HepG2 (cell line): ENCODE measurements at regions not wholly inside any gene's neighbourhood (a gene's known extent, or its start where the extent isn't known, plus 50 kb on each side); places are given as distances from the start of the nearest gene placed in this dataset.

ENCODE experiments used
- ATAC-seq: fragments of 200-7000 bp; cut with Tn5 transposase; 3 replicates; pipeline ENCODE4 v1.9.1; 2020; ENCODE audit warnings: mild to moderate bottlenecking, moderate library complexity
- BruUV-seq: library from RNA; stranded (reverse); fragments of 400-500 nt; replicated peaks from 2 replicates; lab custom pipeline; 2021; lab: Mats Ljungman, UMichigan
- CTCF ChIA-PET: fragments of 300-600 bp; formaldehyde crosslinking; extraction: SDS; loops from one replicate; lab custom pipeline; 2021; ENCODE audit warnings: low total read pairs, inconsistent platforms, low intra/inter-chr PET ratio; lab: Yijun Ruan, JAX
- POLR2A ChIA-PET: fragments of 350-600 bp; sonication (Branson Sonifier 250); formaldehyde crosslinking; loops from one replicate; lab custom pipeline; 2020; ENCODE audit warnings: antibody characterized with exemption, inconsistent platforms; lab: Yijun Ruan, JAX
- DNase-seq: peaks from one replicate; pipeline ENCODE4 v3.0.0-alpha.2; 2015; ENCODE audit warnings: low spot score
- FAIRE-seq: peaks from 3 replicates; lab custom pipeline; 2011; peaks lifted over from hg19 to GRCh38; lab: Jason Lieb, UNC
- H2AFZ ChIP-seq: one replicate; pipeline ENCODE4 v1.6.1; 2011; ENCODE audit warnings: low read length, inconsistent platforms
- H3K27ac ChIP-seq: fragments of 300-600 bp; 3 replicates; pipeline ENCODE4 v1.8.0; 2011; ENCODE audit warnings: mixed run types, mild to moderate bottlenecking, mixed read lengths, low read length, inconsistent platforms; ENCODE audit not compliant: insufficient read depth; ENCODE audit errors: extremely low read length
- H3K27me3 ChIP-seq, 2 experiments: fragments of 200-600 bp in 1 of 2; 2 replicates in 1 of 2; 3 replicates in 1 of 2; pipeline versions ENCODE4 v1.6.0 to v1.8.0; 2011; ENCODE audit warnings: low read length in 2 of 2, mild to moderate bottlenecking in 2 of 2, moderate library complexity in 2 of 2, inconsistent platforms in 1 of 2; ENCODE audit not compliant: insufficient read depth in 2 of 2, control insufficient read depth in 1 of 2
- H3K36me3 ChIP-seq, 2 experiments: fragments of 200-600 bp in 1 of 2; replicated peaks in 1 of 2; 2 replicates in 1 of 2; 3 replicates in 1 of 2; pipeline versions ENCODE4 v1.5.1 to v1.8.0; 2011; ENCODE audit warnings: low read length in 2 of 2, inconsistent platforms in 1 of 2; ENCODE audit not compliant: insufficient read depth in 2 of 2, control insufficient read depth in 1 of 2
- H3K4me1 ChIP-seq: 2 replicates; pipeline ENCODE4 v1.5.1; 2012; ENCODE audit warnings: low read length, inconsistent platforms; ENCODE audit not compliant: insufficient read depth
- H3K4me2 ChIP-seq: 2 replicates; pipeline ENCODE4 v1.6.0; 2011; ENCODE audit warnings: low read depth, low read length, inconsistent platforms
- H3K4me3 ChIP-seq, 3 experiments: fragments of 200-600 bp in 1 of 3; sonication (generic), shearing (Covaris generic) in 1 of 3; replicated peaks in 1 of 3; 2 replicates each; pipeline ENCODE4 v1.5.1; 2011 to 2016; ENCODE audit warnings: low read length in 3 of 3, inconsistent platforms in 2 of 3, low read depth in 2 of 3, mild to moderate bottlenecking in 2 of 3, control low read depth in 1 of 3, mixed read lengths in 1 of 3; ENCODE audit not compliant: insufficient read depth in 1 of 3
- H3K79me2 ChIP-seq: one replicate; pipeline ENCODE4 v1.6.1; 2011; ENCODE audit warnings: low read length, inconsistent platforms; ENCODE audit not compliant: insufficient read depth
- H3K9ac ChIP-seq: 2 replicates; pipeline ENCODE4 v1.6.0; 2011; ENCODE audit warnings: mild to moderate bottlenecking, low read depth, low read length, inconsistent platforms; ENCODE audit not compliant: insufficient read depth
- H3K9me3 ChIP-seq: 2 replicates; pipeline ENCODE4 v1.5.1; 2012; ENCODE audit warnings: mild to moderate bottlenecking, low read length
- H4K20me1 ChIP-seq: 2 replicates; pipeline ENCODE4 v1.6.0; 2011; ENCODE audit warnings: inconsistent platforms, mild to moderate bottlenecking, low read length, moderate library complexity; ENCODE audit not compliant: insufficient read depth
- AFF4 ChIP-seq: sonication (generic); formaldehyde crosslinking; IDR thresholded peaks from 2 replicates; pipeline ENCODE4 v1.4.0; 2020; ENCODE audit warnings: missing genetic modification reagents
- KDM5B ChIP-seq: sonication (generic); formaldehyde crosslinking; IDR thresholded peaks from 2 replicates; pipeline ENCODE4 v1.4.0; 2020; ENCODE audit warnings: missing genetic modification reagents, mild to moderate bottlenecking, borderline replicate concordance
- NR2F6 ChIP-seq, 2 experiments: IDR thresholded peaks; 2 replicates each; pipeline ENCODE4 v1.6.1; 2016; ENCODE audit warnings: antibody characterized with exemption in 1 of 2, mild to moderate bottlenecking in 1 of 2
- ZNF543 ChIP-seq: sonication (generic); formaldehyde crosslinking; IDR thresholded peaks from 2 replicates; pipeline ENCODE4 v1.4.0; 2020; ENCODE audit warnings: mild to moderate bottlenecking, missing genetic modification reagents
- ZNF558 ChIP-seq: sonication (generic); formaldehyde crosslinking; IDR thresholded peaks from 2 replicates; pipeline ENCODE4 v1.9.0; 2022; ENCODE audit warnings: mild to moderate bottlenecking, missing genetic modification reagents, borderline replicate concordance
- ZSCAN29 ChIP-seq: sonication (generic); formaldehyde crosslinking; conservative IDR thresholded peaks from 2 replicates; pipeline ENCODE4 v1.4.0; 2020; ENCODE audit warnings: mild to moderate bottlenecking, missing genetic modification reagents
- WGBS: methylation state at CpG from one replicate; pipeline ENCODE4 v1.1.6; 2017; ENCODE audit warnings: low lambda C conversion rate; 5-methylcytosine and 5-hydroxymethylcytosine counted together
- in situ Hi-C: cut with HindIII; loops from 2 replicates; pipeline ENCODE4 v1.10.0; 2017; ENCODE audit warnings: low pct_unique_long_range_greater_than_20kb; ENCODE audit not compliant: extremely low pct_ligation_motif_present
- intact Hi-C: fragments of 100-400 bp; cut with micrococcal nuclease; formaldehyde crosslinking; loops from one replicate; pipeline ENCODE4 v1.10.0; 2022; ENCODE audit not compliant: unreplicated experiment
- TF ChIP-seq, protein P1 (sequence below): sonication (generic); formaldehyde crosslinking; IDR thresholded peaks from 2 replicates; pipeline ENCODE4 v1.8.1; 2023; ENCODE audit warnings: mild to moderate bottlenecking, inconsistent platforms, moderate library complexity, missing genetic modification reagents, borderline replicate concordance

- DNase-seq = no peak
- CTCF ChIA-PET = no interaction called here
- intact Hi-C loops = no loop called here
- Histone ChIP-seq H3K79me2 (no peaks in the 10 kb centered on the region), H3K4me2 (no peak overlapping the region)
- in situ Hi-C loops = no loop called here
- TF ChIP-seq NR2F6 (IDR thresholded peaks at IDR 0.05) (no peak), NR2F6 (CRISPR knock-in tag; IDR thresholded peaks at IDR 0.05) (no peak), KDM5B (CRISPR knock-in tag) (no peak), ZNF558 (no peak), ZNF543 (CRISPR knock-in tag) (no peak), ZSCAN29 (CRISPR knock-in tag) (no peak), AFF4 (CRISPR knock-in tag) (no peak)
- TF ChIP-seq, protein P1, sequence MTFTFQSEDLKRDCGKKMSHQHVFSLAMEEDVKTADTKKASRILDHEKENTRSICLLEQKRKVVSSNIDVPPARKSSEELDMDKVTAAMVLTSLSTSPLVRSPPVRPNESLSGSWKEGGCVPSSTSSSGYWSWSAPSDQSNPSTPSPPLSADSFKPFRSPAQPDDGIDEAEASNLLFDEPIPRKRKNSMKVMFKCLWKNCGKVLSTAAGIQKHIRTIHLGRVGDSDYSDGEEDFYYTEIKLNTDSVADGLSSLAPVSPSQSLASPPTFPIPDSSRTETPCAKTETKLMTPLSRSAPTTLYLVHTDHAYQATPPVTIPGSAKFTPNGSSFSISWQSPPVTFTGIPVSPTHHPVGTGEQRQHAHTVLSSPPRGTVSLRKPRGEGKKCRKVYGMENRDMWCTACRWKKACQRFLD (CRISPR knock-in tag) = no peak
- TF ChIP-seq, all 625 proteins: peak for 0
- H3K27me3 ChIP-seq = no peaks in the 10 kb centered on the region
- FAIRE-seq (no peak), ATAC-seq (no peak)
- POLR2A ChIA-PET = no interaction called here
- no peak overlapping the region for H3K27ac ChIP-seq
- no peak overlapping the region for H3K9ac ChIP-seq
- H3K4me3 ChIP-seq = no peak overlapping the region
- no peak overlapping the region for H2AFZ ChIP-seq
- H3K36me3 ChIP-seq = no peaks in the 10 kb centered on the region
- WGBS = 0% methylated on average over 4 of the region's 4 CpGs
- no peaks in the 10 kb centered on the region for H3K4me1 ChIP-seq
- H3K9me3 ChIP-seq = peaks cover 52% of the 10 kb centered on the region
- no TSS peak for BruUV-seq
- H4K20me1 ChIP-seq = no peaks in the 10 kb centered on the region
These were observed 1178.7 kb upstream of the LRRTM1 start for GRCh38 chr2:81483254-81483653.
